ENCODE measurements at regions not wholly inside any gene's neighbourhood (a gene's known extent, or its start where the extent isn't known, plus 50 kb on each side); places are given as distances from the start of the nearest gene placed in this dataset.

DNA sequence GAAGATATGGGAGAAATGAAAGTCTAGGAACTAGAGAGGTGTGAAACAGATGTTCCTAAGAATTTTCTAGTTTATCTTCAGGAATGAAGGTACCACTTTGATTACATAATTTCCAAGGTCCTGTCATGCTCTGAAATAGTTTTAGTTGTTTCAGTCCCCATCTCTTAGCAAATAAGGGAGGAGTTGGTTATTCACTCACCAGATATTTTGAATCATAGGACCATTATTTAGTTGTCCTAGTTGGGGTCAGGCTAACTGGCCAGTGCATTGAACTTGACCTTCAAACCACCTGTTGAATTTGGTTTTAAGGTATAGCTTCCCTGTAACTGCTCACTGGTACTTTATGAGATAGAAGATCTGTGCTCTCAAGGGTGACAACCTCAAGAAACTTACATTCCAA is 53.9 kb upstream of the TNFAIP8 start:
- intact Hi-C loops (cut with DNase I) = no loop called here
- H3K9ac ChIP-seq (ENCODE audit: low read length in 3 of 3) = no peak overlapping the region
- H3K27ac ChIP-seq (ENCODE audit: low read depth in 2 of 2, low read length in 2 of 2) = no peak overlapping the region
- no peak overlapping the region for H3K4me3 ChIP-seq (ENCODE audit: low read length in 3 of 3)
- no peak for TF ChIP-seq CTCF (IDR thresholded peaks at IDR 0.05; ENCODE audit: borderline replicate concordance, extremely low read depth, insufficient read depth)
- peaks cover 4 to 10% (median 10%) of the 10 kb centered on the region in 3 donors for H3K4me1 ChIP-seq (ENCODE audit: control insufficient read depth in 2 of 3, insufficient read depth in 2 of 3, low read depth in 1 of 3, low read length in 3 of 3)
- H3K36me3 ChIP-seq (ENCODE audit: control insufficient read depth in 2 of 3, insufficient read depth in 3 of 3, low read length in 3 of 3) = no peaks in the 10 kb centered on the region
- H3K27me3 ChIP-seq (ENCODE audit: control insufficient read depth, insufficient read depth, low read length) = no peaks in the 10 kb centered on the region
- no peaks in the 10 kb centered on the region for H3K9me3 ChIP-seq (ENCODE audit: control insufficient read depth in 2 of 3, insufficient read depth in 1 of 3, low read length in 3 of 3)
- FAIRE-seq (no peak), DNase-seq (no peak)

GRCh38 chr5:119302449-119302848 is 53.4 kb upstream of the TNFAIP8 start:
- Histone ChIP-seq H3K9ac (ENCODE audit: low read length in 3 of 3) (no peak overlapping the region), H3K9me3 (ENCODE audit: control insufficient read depth in 2 of 3, insufficient read depth in 1 of 3, low read length in 3 of 3) (no peaks in the 10 kb centered on the region), H3K36me3 (ENCODE audit: control insufficient read depth in 2 of 3, insufficient read depth in 3 of 3, low read length in 3 of 3) (no peaks in the 10 kb centered on the region), H3K4me3 (ENCODE audit: low read length in 3 of 3) (no peak overlapping the region), H3K4me1 (ENCODE audit: control insufficient read depth in 2 of 3, insufficient read depth in 2 of 3, low read depth in 1 of 3, low read length in 3 of 3) (peaks cover 4 to 10% (median 10%) of the 10 kb centered on the region in 3 donors), H3K27ac (ENCODE audit: low read depth in 2 of 2, low read length in 2 of 2) (no peak overlapping the region), H3K27me3 (ENCODE audit: control insufficient read depth, insufficient read depth, low read length) (no peaks in the 10 kb centered on the region)
- intact Hi-C loops (cut with DNase I) = no loop called here
- DNase-seq = no peak
- no peak for TF ChIP-seq CTCF (IDR thresholded peaks at IDR 0.05; ENCODE audit: borderline replicate concordance, extremely low read depth, insufficient read depth)
- FAIRE-seq = no peak

DNA sequence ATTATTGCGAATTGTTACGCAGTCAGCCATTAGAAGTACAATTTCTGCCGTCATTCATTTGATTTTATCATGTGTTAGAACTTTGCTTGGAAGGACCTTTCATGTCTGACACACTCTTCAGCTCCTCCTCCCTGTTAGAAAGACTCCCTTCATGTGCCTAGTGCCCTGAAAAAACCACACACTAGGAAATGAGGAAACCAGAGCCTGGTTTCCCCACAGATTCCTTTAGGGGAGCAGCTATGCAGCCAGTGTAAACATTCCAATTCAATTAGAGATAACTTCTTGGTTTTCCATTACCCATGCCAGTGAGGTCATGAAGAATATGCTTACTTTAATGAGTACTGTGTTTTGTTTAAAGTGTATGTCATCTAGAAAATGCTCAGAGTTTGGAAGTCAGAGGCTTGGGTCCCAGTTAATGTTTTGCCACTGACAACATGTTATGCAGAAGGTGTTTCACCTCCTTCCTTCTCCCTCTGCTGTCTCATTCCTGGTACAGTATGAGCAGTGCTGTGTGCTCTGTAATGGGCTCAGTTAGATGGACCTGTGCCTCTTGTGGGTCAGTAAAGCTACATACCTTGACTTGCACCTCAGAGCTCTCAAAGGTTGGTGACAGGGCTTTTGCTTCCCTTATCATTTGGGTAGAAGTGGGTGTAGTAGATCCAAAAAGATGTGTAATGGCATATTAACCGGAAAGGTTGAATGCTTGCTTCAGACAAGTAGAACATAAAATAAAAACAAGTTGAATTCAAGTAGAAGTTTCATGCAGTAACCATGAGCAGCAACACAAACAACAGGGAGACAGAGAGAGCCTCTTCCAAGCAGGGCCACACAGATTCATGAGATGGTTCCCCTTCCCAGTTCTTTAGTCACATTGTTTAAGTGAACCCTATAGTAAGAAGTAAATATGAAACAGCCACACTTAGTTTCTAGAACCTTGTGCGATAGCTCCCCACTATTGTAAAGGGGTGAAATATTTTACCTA is 52.6 kb upstream of the TNFAIP8 start:
- Histone ChIP-seq H3K27me3 (ENCODE audit: control insufficient read depth, insufficient read depth, low read length) (no peaks in the 10 kb centered on the region), H3K9ac (ENCODE audit: low read length in 3 of 3) (no peak overlapping the region), H3K36me3 (ENCODE audit: control insufficient read depth in 2 of 3, insufficient read depth in 3 of 3, low read length in 3 of 3) (no peaks in the 10 kb centered on the region), H3K9me3 (ENCODE audit: control insufficient read depth in 2 of 3, insufficient read depth in 1 of 3, low read length in 3 of 3) (no peaks in the 10 kb centered on the region), H3K27ac (ENCODE audit: low read depth in 2 of 2, low read length in 2 of 2) (peak overlapping the region in 1 of 2 donors; percentile 7), H3K4me3 (ENCODE audit: low read length in 3 of 3) (no peak overlapping the region), H3K4me1 (ENCODE audit: control insufficient read depth in 2 of 3, insufficient read depth in 2 of 3, low read depth in 1 of 3, low read length in 3 of 3) (peaks cover 4 to 10% (median 10%) of the 10 kb centered on the region in 3 donors)
- intact Hi-C loops (cut with DNase I) = no loop called here
- FAIRE-seq (peak; percentile 62), DNase-seq (peak in 3 of 5 donors; percentile 34 to 90 (median 86))
- TF ChIP-seq CTCF (IDR thresholded peaks at IDR 0.05; ENCODE audit: borderline replicate concordance, extremely low read depth, insufficient read depth) = no peak

All from kidney (tissue), 13 donors.